Body of pancreas (tissue), 4 donors: ENCODE measurements at regions not wholly inside any gene's neighbourhood (a gene's known extent, or its start where the extent isn't known, plus 50 kb on each side); places are given as distances from the start of the nearest gene placed in this dataset.

Source experiments
- ATAC-seq: fragments of 150-250 bp; one replicate; pipeline ENCODE4 v1.9.1; 2016
- DNase-seq, 4 donors: peaks; one replicate each; pipeline ENCODE4 v3.0.0-alpha.2; 2019
- H3K27ac ChIP-seq, 4 donors: fragments of 200-600 bp; sonication (generic); 1 replicate in 3 of 4; 2 replicates in 1 of 4; pipeline versions ENCODE4 v1.5.1 to v1.6.1; 2016 to 2019; ENCODE audit warnings: mild to moderate bottlenecking in 1 of 4, mixed read lengths in 1 of 4, moderate library complexity in 1 of 4
- H3K27me3 ChIP-seq, 2 donors: fragments of 200-600 bp; sonication (generic); one replicate each; pipeline ENCODE4 v1.6.0; 2016; ENCODE audit warnings: mild to moderate bottlenecking in 1 of 2
- H3K36me3 ChIP-seq, 2 donors: fragments of 200-600 bp; sonication (generic); replicated peaks in 1 of 2; 2 replicates each; pipeline ENCODE4 v1.5.1; 2016; ENCODE audit warnings: low read depth in 2 of 2; ENCODE audit not compliant: insufficient read depth in 1 of 2
- H3K4me1 ChIP-seq: fragments of 200-600 bp; sonication (generic); one replicate; pipeline ENCODE4 v1.6.0; 2016
- H3K4me3 ChIP-seq, 2 donors: fragments of 200-600 bp; sonication (generic); 1 replicate in 1 of 2; 2 replicates in 1 of 2; pipeline ENCODE4 v1.5.1; 2016 to 2019
- H3K9me3 ChIP-seq, 3 donors: fragments of 200-600 bp; sonication (generic); 1 replicate in 2 of 3; 2 replicates in 1 of 3; pipeline ENCODE4 v1.5.1; 2016
- CTCF ChIP-seq, 7 experiments: fragments of 450-650 bp in 4 of 7; fragments of 200-600 bp in 3 of 7; sonication (generic) in 3 of 7; IDR thresholded peaks; one replicate each; pipeline ENCODE4 v1.5.1; 2016 to 2019; ENCODE audit warnings: antibody characterized with exemption in 7 of 7
- POLR2A ChIP-seq, 3 donors: fragments of 450-650 bp; IDR thresholded peaks; one replicate each; pipeline ENCODE4 v1.6.1; 2016; ENCODE audit warnings: antibody characterized with exemption in 3 of 3, mild to moderate bottlenecking in 2 of 3
- WGBS, 2 donors: methylation state at CpG; one replicate each; pipeline ENCODE4 v1.1.5; 2017; 5-methylcytosine and 5-hydroxymethylcytosine counted together
- intact Hi-C: fragments of 100-400 bp; cut with DNase I; formaldehyde crosslinking; loops from one replicate; pipeline ENCODE4 v1.15.1; 2023

GRCh38 chr3:117404141-117404540 lies 694.6 kb downstream of the TUSC7 start:
- ATAC-seq (no peak), DNase-seq (no peak)
- Histone ChIP-seq H3K36me3 (no peaks in the 10 kb centered on the region), H3K4me3 (no peak overlapping the region), H3K4me1 (peaks cover 43% of the 10 kb centered on the region), H3K27ac (peak overlapping the region in 1 of 4 donors; percentile 32), H3K9me3 (no peaks in the 10 kb centered on the region), H3K27me3 (no peaks in the 10 kb centered on the region)
- intact Hi-C loops, result no loop called here
- no peak for TF ChIP-seq POLR2A (IDR thresholded peaks at IDR 0.05)
- TF ChIP-seq CTCF (IDR thresholded peaks at IDR 0.05), result no peak

- Histone ChIP-seq H3K4me1 (peaks cover 37% of the 10 kb centered on the region), H3K9me3 (no peaks in the 10 kb centered on the region), H3K27me3 (no peaks in the 10 kb centered on the region), H3K27ac (peak overlapping the region in 2 of 4 donors; percentile 2 to 32), H3K36me3 (no peaks in the 10 kb centered on the region), H3K4me3 (no peak overlapping the region)
- WGBS, 2 donors, result 12 to 17% methylated on average over 2 of the region's 2 CpGs
- TF ChIP-seq CTCF (IDR thresholded peaks at IDR 0.05) (no peak), POLR2A (IDR thresholded peaks at IDR 0.05) (no peak)
- ATAC-seq (peak; percentile 39), DNase-seq (no peak)
- intact Hi-C loops, result no loop called here
These were observed 695.2 kb downstream of the TUSC7 start for GRCh38 chr3:117404730-117405129.

GRCh38 chr3:117405359-117405758 lies 695.8 kb downstream of the TUSC7 start:
- intact Hi-C loops, result no loop called here
- no peak for TF ChIP-seq CTCF (IDR thresholded peaks at IDR 0.05)
- ATAC-seq, result no peak

GRCh38 chr3:117407317-117407716 lies 697.7 kb downstream of the TUSC7 start:
- intact Hi-C loops, result no loop called here
- Histone ChIP-seq H3K4me3 (no peak overlapping the region), H3K36me3 (no peaks in the 10 kb centered on the region), H3K27me3 (no peaks in the 10 kb centered on the region), H3K27ac (no peak overlapping the region), H3K4me1 (peaks cover 25% of the 10 kb centered on the region), H3K9me3 (no peaks in the 10 kb centered on the region)
- ATAC-seq (peak; percentile 47), DNase-seq (no peak)
- TF ChIP-seq CTCF (IDR thresholded peaks at IDR 0.05), result peak in 5 of 7 experiments; percentile 16 to 30 (median 25)
- no peak for TF ChIP-seq POLR2A (IDR thresholded peaks at IDR 0.05)

More at GRCh38 chr3:117405359-117405758, 695.8 kb downstream of the TUSC7 start:
- no peak overlapping the region for H3K4me3 ChIP-seq
- WGBS, 2 donors, result 10 to 14% methylated on average over 1 of the region's 1 CpG
- H3K27ac ChIP-seq, result peak overlapping the region in 2 of 4 donors; percentile 2 to 32
- H3K36me3 ChIP-seq, result no peaks in the 10 kb centered on the region
- peaks cover 34% of the 10 kb centered on the region for H3K4me1 ChIP-seq
- no peaks in the 10 kb centered on the region for H3K27me3 ChIP-seq
- H3K9me3 ChIP-seq, result no peaks in the 10 kb centered on the region
- no peak for DNase-seq

GRCh38 chr3:117408811-117409210 lies 699.2 kb downstream of the TUSC7 start:
- Histone ChIP-seq H3K9me3 (no peaks in the 10 kb centered on the region), H3K27me3 (no peaks in the 10 kb centered on the region), H3K27ac (no peak overlapping the region), H3K36me3 (no peaks in the 10 kb centered on the region), H3K4me3 (no peak overlapping the region), H3K4me1 (peaks cover 25% of the 10 kb centered on the region)
- TF ChIP-seq POLR2A (IDR thresholded peaks at IDR 0.05) (no peak), CTCF (IDR thresholded peaks at IDR 0.05) (no peak)
- no peak for ATAC-seq
- no peak for DNase-seq
- intact Hi-C loops, result no loop called here
